Hepatocyte (in vitro differentiated cells): ENCODE measurements at regions not wholly inside any gene's neighbourhood (a gene's known extent, or its start where the extent isn't known, plus 50 kb on each side); places are given as distances from the start of the nearest gene placed in this dataset.

Experiments
- CTCF ChIP-seq: fragments of 200-600 bp; sonication (generic); IDR thresholded peaks from 2 replicates; pipeline ENCODE4 v1.5.1; 2016; ENCODE audit warnings: antibody characterized with exemption, mild to moderate bottlenecking; ENCODE audit not compliant: poor library complexity
- EZH2 ChIP-seq: fragments of 200-600 bp; sonication (generic); IDR thresholded peaks from 2 replicates; pipeline ENCODE4 v1.6.1; 2016; ENCODE audit warnings: antibody characterized with exemption, mild to moderate bottlenecking, borderline replicate concordance

- TF ChIP-seq CTCF, result no peak
- TF ChIP-seq EZH2, result no peak
Measured at GRCh38 chr16:10250137-10250828, 68.1 kb upstream of the GRIN2A start.
